H1 (cell line): ENCODE measurements at regions not wholly inside any gene's neighbourhood (a gene's known extent, or its start where the extent isn't known, plus 50 kb on each side); places are given as distances from the start of the nearest gene placed in this dataset.

Experiments used
- CTCF ChIA-PET: fragments of 300-600 bp; sonication (Branson Sonifier 250); formaldehyde crosslinking; loops from one replicate; lab custom pipeline; 2021; ENCODE audit not compliant: partially characterized antibody; lab: Charles Lee
- POLR2A ChIA-PET: fragments of 300-600 bp; sonication (Branson Sonifier 250); formaldehyde crosslinking; loops from one replicate; lab custom pipeline; 2021; ENCODE audit warnings: inconsistent platforms; ENCODE audit not compliant: partially characterized antibody; lab: Charles Lee
- DNase-seq, 2 experiments: peaks; one replicate each; pipeline versions ENCODE4 v3.0.0 to v3.0.0-alpha.2; 2010 to 2022; ENCODE audit warnings: low spot score in 2 of 2, low read depth in 1 of 2, mixed read lengths in 1 of 2
- FAIRE-seq: peaks from 2 replicates; lab custom pipeline; 2011; peaks lifted over from hg19 to GRCh38; lab: Jason Lieb, UNC
- H2AFZ ChIP-seq: 2 replicates; pipeline ENCODE4 v1.8.1; 2012; ENCODE audit warnings: low read length, inconsistent platforms
- H2AK5ac ChIP-seq: 2 replicates; pipeline ENCODE4 v1.6.1; 2013; ENCODE audit warnings: low read depth, low read length
- H2BK120ac ChIP-seq: replicated peaks from 2 replicates; pipeline ENCODE3; 2013; ENCODE audit warnings: low read depth, low read length, inconsistent platforms
- H2BK12ac ChIP-seq: 2 replicates; pipeline ENCODE4 v1.6.1; 2013; ENCODE audit warnings: low read depth, low read length
- H2BK15ac ChIP-seq: 2 replicates; pipeline ENCODE4 v1.6.1; 2013; ENCODE audit warnings: low read length
- H2BK20ac ChIP-seq: 2 replicates; pipeline ENCODE4 v1.6.1; 2013; ENCODE audit warnings: low read length
- H2BK5ac ChIP-seq: 2 replicates; pipeline ENCODE4 v1.6.1; 2013; ENCODE audit warnings: low read depth, low read length
- H3K14ac ChIP-seq: 2 replicates; pipeline ENCODE4 v1.6.1; 2013; ENCODE audit warnings: inconsistent platforms; ENCODE audit not compliant: insufficient read length
- H3K18ac ChIP-seq: 2 replicates; pipeline ENCODE4 v1.6.1; 2013; ENCODE audit warnings: low read length; ENCODE audit errors: extremely low read depth
- H3K23ac ChIP-seq: 2 replicates; pipeline ENCODE4 v1.6.1; 2013; ENCODE audit warnings: inconsistent platforms; ENCODE audit not compliant: insufficient read length
- H3K23me2 ChIP-seq: 2 replicates; pipeline ENCODE4 v1.6.1; 2013; ENCODE audit warnings: low read depth, low read length
- H3K27ac ChIP-seq: 2 replicates; pipeline ENCODE4 v1.6.1; 2011; ENCODE audit warnings: low read depth, low read length, inconsistent platforms
- H3K27me3 ChIP-seq, 4 experiments: replicated peaks in 1 of 4; 1 replicate in 1 of 4; 2 replicates in 3 of 4; pipeline versions ENCODE4 v1.6.1 to v1.8.1; 2011 to 2013; ENCODE audit warnings: low read length in 3 of 4, mild to moderate bottlenecking in 3 of 4, inconsistent platforms in 2 of 4, mixed read lengths in 2 of 4, moderate library complexity in 1 of 4; ENCODE audit not compliant: control insufficient read depth in 3 of 4, insufficient read depth in 3 of 4; ENCODE audit errors: extremely low read depth in 1 of 4
- H3K36me3 ChIP-seq, 4 experiments: 2 replicates each; pipeline versions ENCODE4 v1.6.1 to v1.8.1; 2011 to 2013; ENCODE audit warnings: mild to moderate bottlenecking in 4 of 4, low read length in 3 of 4, moderate library complexity in 2 of 4, control low read depth in 1 of 4, inconsistent platforms in 1 of 4; ENCODE audit not compliant: insufficient read depth in 4 of 4, control insufficient read depth in 2 of 4
- H3K4ac ChIP-seq: replicated peaks from 2 replicates; pipeline ENCODE3; 2013; ENCODE audit warnings: low read length, low read depth, mixed read lengths, inconsistent platforms; ENCODE audit not compliant: insufficient read length
- H3K4me1 ChIP-seq, 4 experiments: replicated peaks in 1 of 4; 1 replicate in 1 of 4; 2 replicates in 3 of 4; pipeline versions ENCODE4 v1.6.1 to v1.8.1; 2011 to 2013; ENCODE audit warnings: low read length in 3 of 4, inconsistent platforms in 2 of 4, mixed read lengths in 1 of 4; ENCODE audit not compliant: insufficient read depth in 4 of 4, control insufficient read depth in 3 of 4
- H3K4me2 ChIP-seq, 2 experiments: 2 replicates each; pipeline versions ENCODE4 v1.6.1 to v1.8.1; 2011 to 2013; ENCODE audit warnings: low read depth in 2 of 2, low read length in 2 of 2, control low read depth in 1 of 2, inconsistent platforms in 1 of 2, mild to moderate bottlenecking in 1 of 2; ENCODE audit not compliant: insufficient read depth in 1 of 2
- H3K4me3 ChIP-seq, 4 experiments: fragments of 200-600, 300-600 bp in 1 of 4; sonication (generic), shearing (Covaris generic), sonication (Bioruptor Twin) in 1 of 4; 2 replicates each; pipeline versions ENCODE4 v1.5.1 to v1.8.1; 2011 to 2016; ENCODE audit warnings: low read length in 4 of 4, low read depth in 3 of 4, control low read depth in 2 of 4, inconsistent platforms in 2 of 4, mild to moderate bottlenecking in 2 of 4, mixed read lengths in 1 of 4, moderate library complexity in 1 of 4; ENCODE audit not compliant: insufficient read depth in 2 of 4; ENCODE audit errors: extremely low read depth in 1 of 4
- H3K56ac ChIP-seq: replicated peaks from 2 replicates; pipeline ENCODE3; 2013; ENCODE audit warnings: low read depth, mild to moderate bottlenecking, mixed read lengths, low read length, inconsistent platforms; ENCODE audit not compliant: insufficient read length
- H3K79me1 ChIP-seq: 2 replicates; pipeline ENCODE4 v1.6.1; 2013; ENCODE audit warnings: low read depth, low read length, control low read depth
- H3K79me2 ChIP-seq, 2 experiments: 2 replicates each; pipeline versions ENCODE4 v1.6.1 to v1.8.1; 2012 to 2013; ENCODE audit warnings: low read length in 2 of 2, mild to moderate bottlenecking in 2 of 2, inconsistent platforms in 1 of 2; ENCODE audit not compliant: insufficient read depth in 2 of 2, control insufficient read depth in 1 of 2
- H3K9ac ChIP-seq, 4 experiments: replicated peaks in 1 of 4; 1 replicate in 1 of 4; 2 replicates in 3 of 4; pipeline versions ENCODE4 v1.6.1 to v1.8.1; 2011 to 2013; ENCODE audit warnings: low read depth in 3 of 4, low read length in 3 of 4, control low read depth in 2 of 4, mild to moderate bottlenecking in 2 of 4, moderate library complexity in 2 of 4, inconsistent platforms in 1 of 4; ENCODE audit errors: extremely low read depth in 1 of 4
- H3K9me3 ChIP-seq, 2 experiments: 2 replicates each; pipeline versions ENCODE4 v1.6.1 to v1.8.1; 2012 to 2013; ENCODE audit warnings: mild to moderate bottlenecking in 2 of 2, moderate library complexity in 2 of 2, control low read depth in 1 of 2, inconsistent platforms in 1 of 2, low read depth in 1 of 2, low read length in 1 of 2, mixed read lengths in 1 of 2; ENCODE audit not compliant: insufficient read depth in 2 of 2
- H4K20me1 ChIP-seq, 2 experiments: replicated peaks in 1 of 2; 2 replicates each; pipeline versions ENCODE3 to v1.8.1; 2011 to 2013; ENCODE audit warnings: inconsistent platforms in 2 of 2, low read length in 2 of 2, mild to moderate bottlenecking in 1 of 2; ENCODE audit not compliant: insufficient read depth in 2 of 2, control insufficient read depth in 1 of 2
- H4K5ac ChIP-seq: 2 replicates; pipeline ENCODE4 v1.6.1; 2013; ENCODE audit warnings: low read length, low read depth, mixed read lengths, inconsistent platforms; ENCODE audit not compliant: insufficient read length
- H4K8ac ChIP-seq: 2 replicates; pipeline ENCODE4 v1.8.0; 2013; ENCODE audit warnings: mild to moderate bottlenecking, moderate library complexity, low read length, inconsistent platforms; ENCODE audit not compliant: insufficient read depth; ENCODE audit errors: extremely low read depth
- H4K91ac ChIP-seq: replicated peaks from 2 replicates; pipeline ENCODE3; 2013; ENCODE audit warnings: low read length, mixed read lengths, inconsistent platforms; ENCODE audit not compliant: insufficient read length
- NANOG ChIP-seq: IDR thresholded peaks from 2 replicates; pipeline ENCODE4 v1.6.1; 2011; ENCODE audit warnings: low read length, low read depth, mild to moderate bottlenecking, inconsistent platforms; ENCODE audit not compliant: insufficient read depth, poor library complexity, severe bottlenecking

DNA sequence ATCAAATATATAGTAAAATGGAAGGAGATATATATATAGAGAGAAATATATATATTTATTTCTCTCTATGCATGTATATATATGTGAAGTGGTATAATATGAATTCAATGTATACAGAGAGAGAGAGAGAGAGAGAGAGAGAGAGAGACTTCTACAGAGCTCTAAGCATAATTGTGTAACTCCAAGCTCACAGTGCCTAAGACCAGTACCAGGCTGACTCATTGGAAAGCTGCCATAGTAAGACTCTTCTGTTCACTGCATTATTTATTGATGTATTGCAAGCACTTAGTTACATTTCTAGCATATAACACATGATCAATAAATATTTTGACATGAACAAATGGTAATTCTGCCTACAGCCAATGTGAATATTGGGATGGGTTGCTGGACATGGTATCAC is 1734.7 kb downstream of the SLITRK1 start:
- Histone ChIP-seq H3K18ac (no peak overlapping the region), H2BK15ac (no peak overlapping the region), H3K56ac (no peak overlapping the region), H2BK120ac (no peak overlapping the region), H3K23ac (no peak overlapping the region), H3K27ac (no peak overlapping the region), H3K36me3 (no peaks in the 10 kb centered on the region), H2AFZ (no peak overlapping the region), H4K20me1 (no peaks in the 10 kb centered on the region), H2BK12ac (no peak overlapping the region), H3K9ac (no peak overlapping the region), H2BK5ac (no peak overlapping the region), H4K5ac (no peak overlapping the region), H3K4me3 (no peak overlapping the region), H3K4me2 (no peak overlapping the region), H3K14ac (no peak overlapping the region), H2AK5ac (no peak overlapping the region), H3K79me2 (no peaks in the 10 kb centered on the region), H4K91ac (no peak overlapping the region), H3K9me3 (no peaks in the 10 kb centered on the region), H4K8ac (no peak overlapping the region), H3K23me2 (no peaks in the 10 kb centered on the region), H3K79me1 (no peaks in the 10 kb centered on the region), H3K4me1 (no peaks in the 10 kb centered on the region), H2BK20ac (no peak overlapping the region), H3K4ac (no peak overlapping the region), H3K27me3 (no peaks in the 10 kb centered on the region)
- DNase-seq (no peak), FAIRE-seq (no peak)
- ChIA-PET CTCF (interaction anchor here (0.6 kb wide), 1 partner anchor 23 kb away, joined by 3 read pairs; no protein-coding TSS in a partner anchor), POLR2A (no interaction called here)
- TF ChIP-seq NANOG: no peak
